GM21526 (cell line): ENCODE measurements at regions not wholly inside any gene's neighbourhood (a gene's known extent, or its start where the extent isn't known, plus 50 kb on each side); places are given as distances from the start of the nearest gene placed in this dataset.
"Not testable (repeated sequence)": the region's sequence is repeated elsewhere in the genome, so short reads cannot be mapped to it uniquely, and the experiment has no call there.

Experiments used
- ATAC-seq: cut with Tn5 transposase; IDR thresholded peaks from one replicate; pipeline ENCODE4 v1.9.1; 2021; ENCODE audit warnings: moderate library complexity; ENCODE audit not compliant: unreplicated experiment, low FRiP score

DNA sequence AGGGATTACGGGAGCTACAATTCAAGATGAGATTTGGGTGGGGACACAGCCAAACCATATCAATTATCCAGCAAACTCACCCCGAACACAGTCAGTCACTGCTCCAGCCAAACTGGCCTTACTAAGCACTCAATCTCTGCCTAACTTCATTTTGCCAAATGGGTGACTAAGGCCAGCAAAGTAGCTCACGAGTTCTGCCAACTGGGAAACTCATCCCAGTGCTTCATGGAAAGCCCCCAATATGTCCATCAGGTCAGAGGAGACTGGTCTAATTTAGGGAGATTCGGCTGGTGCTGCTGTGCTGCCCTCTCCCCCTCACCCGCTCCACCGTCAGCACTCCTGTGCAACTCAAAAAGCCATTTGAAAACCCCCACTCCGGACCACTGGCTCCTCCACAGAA is 324.0 kb downstream of the FOXO1 start:
- no peak for ATAC-seq

DNA sequence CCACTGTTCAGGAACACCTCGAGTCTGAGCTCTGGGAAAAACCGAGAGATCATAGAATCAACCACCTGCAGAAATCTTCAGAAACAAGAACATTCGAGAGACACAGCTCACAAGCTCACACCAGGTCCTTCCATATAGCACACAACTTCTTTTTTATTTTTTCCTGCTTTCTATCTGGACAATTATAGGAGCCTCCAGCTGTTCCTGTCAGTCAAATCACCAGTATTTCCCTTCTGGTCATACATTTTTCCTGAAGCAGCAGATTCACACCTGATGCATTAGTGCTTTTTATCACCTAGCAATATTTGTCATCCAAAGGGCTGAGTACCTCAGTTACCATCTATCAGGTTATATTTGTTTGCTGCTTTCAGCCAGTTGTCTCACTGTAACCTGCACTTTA is 323.5 kb downstream of the FOXO1 start:
- ATAC-seq = no peak

DNA sequence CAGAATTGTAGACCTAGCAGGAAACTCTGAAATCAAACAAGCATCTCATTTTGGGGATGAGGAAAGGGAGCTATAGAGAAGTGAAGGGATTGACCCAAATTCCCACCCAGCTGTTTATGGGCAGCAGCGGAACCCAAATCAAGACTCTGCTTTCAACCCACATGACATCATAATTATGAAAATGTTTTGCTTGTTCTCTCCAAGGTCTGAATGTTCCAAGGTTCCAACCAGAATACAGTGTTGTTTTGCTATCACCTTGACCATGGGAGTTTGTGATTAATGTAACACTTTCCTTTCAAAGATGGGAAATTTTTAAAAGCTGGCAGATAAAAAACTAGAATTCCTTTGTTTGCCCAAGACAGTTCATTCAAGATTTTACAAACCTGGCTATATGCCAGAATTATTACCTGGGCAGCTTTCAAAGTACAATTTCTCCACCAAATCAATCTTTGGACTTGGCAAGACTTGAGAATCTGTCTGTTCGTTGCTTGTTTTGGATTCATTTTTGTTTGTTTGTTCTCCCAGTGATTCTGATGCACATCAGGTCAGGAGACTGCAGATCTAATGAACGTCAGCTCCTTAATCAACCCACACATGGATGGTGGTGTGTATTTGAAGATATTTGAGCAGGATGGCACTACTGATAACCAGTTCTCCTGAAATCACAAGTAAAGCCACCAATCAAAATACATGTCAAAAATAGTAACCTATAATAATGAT is 322.7 kb downstream of the FOXO1 start:
- no peak for ATAC-seq

DNA sequence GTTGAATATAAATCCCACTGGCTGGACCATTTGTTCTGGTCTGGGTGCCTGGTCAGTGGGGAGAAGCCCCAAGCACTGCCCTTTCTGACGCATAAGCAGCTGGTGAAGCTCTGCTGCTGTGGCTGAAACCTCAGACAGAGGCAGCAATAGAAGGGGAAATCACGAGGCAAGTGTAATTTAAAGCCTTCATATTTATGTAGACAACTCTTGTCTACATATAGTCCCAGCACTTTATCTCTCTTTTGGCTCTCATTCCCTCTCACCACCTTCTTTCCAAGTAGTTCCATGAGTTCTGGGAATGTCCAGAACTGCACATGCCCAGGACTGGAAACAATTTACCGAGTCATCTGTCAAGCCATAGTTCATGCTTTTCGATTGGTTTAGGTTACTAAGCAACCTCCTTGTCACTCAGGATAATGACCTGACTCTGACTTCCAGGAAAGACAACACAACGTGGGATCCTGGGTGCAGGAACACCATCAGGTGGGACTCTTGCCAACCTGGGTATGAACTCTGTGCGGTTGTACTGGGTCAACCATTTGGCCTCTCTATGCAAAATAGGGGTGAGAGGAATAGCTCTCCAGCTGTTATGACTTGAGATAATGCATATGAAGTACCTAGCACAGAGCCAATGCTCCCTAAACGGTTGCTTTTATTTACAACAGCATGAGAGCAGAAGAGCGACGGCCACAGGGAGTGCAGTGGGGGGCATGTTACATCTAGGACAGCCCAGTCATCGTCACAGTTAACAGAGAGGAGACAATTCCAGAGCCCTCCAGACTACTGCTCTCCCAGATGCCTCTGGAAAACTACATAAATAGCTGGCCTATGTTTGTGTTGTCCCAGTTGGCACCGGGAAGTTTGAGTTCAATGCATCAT is 321.9 kb downstream of the FOXO1 start:
- no peak for ATAC-seq

DNA sequence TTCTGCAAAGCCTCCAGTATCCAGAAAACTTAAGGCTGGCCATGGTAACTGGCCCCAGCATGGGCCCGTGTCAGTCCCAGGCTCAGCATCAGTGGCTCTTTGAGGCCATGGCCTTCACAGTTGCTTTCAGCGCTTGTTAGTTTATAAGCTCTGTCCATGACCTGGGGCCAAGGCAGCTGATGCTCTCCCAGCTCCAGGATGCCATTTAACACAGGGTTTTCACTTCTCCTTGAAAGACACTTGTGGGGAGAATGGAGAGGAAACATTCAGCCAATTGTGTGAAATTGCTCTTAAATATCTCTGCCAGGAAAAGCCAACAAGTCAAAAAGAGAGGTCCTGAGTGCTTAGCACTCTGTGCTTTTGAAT is 321.3 kb downstream of the FOXO1 start:
- ATAC-seq = no peak

DNA sequence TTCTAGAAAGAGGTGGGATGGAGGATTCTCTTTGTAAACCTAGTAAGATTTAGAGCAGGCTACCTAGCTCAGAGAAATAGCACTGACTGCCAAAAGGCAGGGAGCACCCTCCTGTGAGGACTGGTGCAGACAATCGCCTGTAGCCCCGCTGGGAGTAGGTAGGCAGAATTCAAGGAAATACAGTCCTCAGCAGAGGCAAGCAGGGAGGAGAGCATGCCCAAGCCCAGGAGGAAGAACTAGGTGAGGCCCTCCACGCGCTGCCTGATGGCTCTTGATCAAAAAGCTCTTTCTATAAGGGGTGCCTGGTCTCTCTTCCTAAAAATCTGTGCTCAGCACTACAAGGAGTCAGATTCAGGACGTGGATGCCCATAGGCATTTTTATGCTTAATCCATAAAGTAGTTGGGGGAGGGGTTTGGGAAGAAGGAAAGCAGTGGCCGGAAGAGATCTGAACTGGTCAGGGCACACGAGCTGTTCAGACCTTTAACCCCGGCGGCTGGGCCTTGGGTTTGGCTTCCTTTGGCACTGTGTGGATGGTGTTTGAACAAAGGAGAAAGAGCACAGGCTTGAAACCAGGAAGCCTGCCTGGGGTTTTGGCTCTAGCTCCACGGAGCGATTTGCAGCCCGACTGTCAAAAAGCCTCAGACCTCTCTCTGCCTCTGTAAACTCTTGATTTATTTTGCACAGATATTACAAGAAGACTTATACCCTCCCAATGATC is 320.6 kb downstream of the FOXO1 start:
- no peak for ATAC-seq

DNA sequence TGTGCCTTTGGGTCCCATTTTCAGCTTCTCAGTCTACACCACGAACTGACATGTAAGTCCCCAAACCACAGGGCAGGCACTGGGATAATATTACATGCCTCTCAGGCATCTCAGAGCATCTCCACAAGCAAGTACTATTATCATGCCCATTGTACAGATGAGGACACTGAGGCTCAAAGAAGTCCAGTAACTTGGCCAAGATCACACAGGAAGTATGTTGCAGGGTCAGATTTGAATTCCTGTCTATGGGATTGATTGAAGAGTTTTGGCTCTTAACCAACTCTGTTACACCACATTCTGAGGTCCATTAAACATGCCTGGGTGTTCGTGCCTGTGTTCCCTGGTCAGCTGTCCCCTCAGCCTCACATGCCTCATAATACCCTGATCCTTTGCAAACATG is 319.8 kb downstream of the FOXO1 start:
- no peak for ATAC-seq

DNA sequence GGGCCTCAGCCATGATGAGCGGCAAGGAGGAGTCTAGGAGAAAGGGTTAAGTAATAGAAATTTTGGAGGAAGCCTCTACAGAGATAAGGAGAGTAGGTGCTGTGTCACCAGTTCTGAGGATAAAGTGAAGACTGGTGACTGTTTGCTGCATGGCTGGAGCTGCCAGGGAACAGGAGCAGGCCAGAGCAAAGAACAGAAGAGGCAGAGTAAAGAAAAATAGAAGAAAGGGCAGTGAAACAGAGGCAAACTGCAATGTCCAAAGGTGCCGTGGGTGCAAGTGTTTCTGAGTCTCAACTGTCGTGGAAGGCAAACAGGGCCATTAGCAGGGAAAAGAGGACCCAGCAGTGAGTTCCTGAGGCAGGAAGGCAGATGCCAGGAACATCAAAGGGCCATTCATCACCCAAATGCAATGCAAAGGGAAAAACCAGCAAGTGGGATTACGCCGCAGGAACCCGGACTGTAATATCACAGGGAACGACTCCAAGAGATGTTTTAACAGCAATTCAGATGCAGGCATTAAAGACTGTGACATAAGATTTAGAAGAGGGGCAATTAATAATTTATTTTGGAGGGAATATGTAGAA is 318.3 kb downstream of the FOXO1 start:
- ATAC-seq = no peak

DNA sequence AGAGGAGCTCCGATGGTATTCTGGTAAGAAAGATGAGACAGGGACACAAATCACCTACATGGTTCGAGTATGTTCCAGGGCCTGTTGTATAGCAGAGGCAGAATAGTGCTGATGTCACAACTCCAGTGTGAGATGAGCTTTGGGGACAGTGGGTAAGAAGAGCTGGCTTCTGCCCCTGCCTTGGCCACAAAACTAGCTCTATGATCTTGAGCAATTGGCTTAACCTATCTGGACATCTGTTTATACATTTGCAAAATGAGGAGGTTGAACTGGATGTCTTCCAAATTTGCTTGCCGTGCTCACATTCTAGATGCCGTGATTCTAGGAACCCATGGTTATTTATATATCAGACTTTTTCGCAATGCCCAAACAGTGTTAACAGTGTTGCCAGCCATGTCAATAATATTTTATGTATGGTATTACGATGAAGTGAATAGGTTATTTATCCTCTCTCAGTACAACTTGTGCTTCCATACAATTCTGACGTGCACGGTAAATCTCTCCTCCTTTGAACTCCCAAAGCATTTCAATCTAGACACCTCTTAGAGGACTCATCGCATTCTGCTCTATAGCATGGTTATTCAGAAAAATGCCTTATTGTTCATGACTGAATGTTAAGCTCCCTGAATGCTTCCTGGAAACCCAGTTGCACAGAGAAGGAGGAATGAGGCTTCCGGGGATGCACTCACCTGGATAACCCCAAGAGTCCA is 316.0 kb downstream of the FOXO1 start:
- no peak for ATAC-seq

DNA sequence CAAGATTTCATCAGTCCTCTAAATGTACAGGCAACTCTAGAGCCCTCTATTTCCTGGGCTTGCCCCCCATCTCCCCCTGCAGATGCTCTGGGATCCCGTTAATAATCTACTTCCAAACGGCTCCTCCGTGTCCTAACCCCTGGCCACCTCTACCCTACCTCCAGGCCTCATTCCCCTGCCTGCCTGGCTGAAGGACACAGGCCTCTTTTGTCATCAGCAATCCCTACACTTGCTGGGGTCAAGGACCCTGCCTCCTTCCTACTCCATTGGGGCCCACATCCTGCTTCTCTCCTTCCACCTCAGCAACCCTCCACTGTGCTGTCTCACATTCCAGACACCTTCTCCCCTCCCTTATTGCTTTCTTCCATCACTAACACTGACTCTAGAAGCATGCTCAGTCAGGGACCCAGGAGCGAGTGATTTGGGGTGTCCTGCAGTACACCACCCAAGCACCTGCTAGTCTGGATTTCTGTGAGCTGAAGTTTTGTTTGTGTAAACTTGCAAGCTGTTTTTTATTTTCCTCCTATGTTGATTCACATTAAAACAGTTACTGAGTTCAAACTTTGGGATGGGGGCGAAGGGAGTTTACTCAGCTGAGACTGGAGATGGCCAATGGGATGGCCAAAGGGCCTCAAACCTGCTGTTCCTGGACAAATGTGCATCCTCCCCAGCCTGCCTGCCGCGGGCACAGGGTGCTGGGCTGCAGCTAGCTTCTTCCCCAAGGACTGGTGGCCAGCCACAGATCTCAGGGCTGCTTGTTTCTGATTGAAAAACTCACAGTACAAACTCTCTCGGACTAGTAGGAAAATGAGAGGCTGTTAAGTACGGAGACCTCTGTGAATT is 314.7 kb downstream of the FOXO1 start:
- no peak for ATAC-seq

DNA sequence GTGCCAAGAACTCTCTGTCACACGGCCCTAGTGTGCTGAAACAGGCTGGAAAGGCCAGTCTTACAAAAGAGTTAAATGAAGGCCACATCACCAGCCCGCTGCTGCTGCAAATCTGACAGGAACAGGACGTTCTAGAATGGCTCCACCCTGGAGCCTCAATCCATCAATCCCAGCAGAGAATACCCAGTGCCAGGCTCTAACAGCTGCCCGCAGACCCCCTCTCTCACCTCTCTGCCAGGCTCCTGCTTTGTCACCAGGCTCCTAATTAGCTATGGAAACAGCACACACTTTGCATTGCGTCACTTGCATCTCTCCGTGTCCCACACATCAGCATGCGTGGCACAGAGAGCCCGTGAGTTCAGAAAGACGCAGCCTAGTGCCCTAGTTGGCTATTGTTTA is 314.1 kb downstream of the FOXO1 start:
- ATAC-seq = no peak

DNA sequence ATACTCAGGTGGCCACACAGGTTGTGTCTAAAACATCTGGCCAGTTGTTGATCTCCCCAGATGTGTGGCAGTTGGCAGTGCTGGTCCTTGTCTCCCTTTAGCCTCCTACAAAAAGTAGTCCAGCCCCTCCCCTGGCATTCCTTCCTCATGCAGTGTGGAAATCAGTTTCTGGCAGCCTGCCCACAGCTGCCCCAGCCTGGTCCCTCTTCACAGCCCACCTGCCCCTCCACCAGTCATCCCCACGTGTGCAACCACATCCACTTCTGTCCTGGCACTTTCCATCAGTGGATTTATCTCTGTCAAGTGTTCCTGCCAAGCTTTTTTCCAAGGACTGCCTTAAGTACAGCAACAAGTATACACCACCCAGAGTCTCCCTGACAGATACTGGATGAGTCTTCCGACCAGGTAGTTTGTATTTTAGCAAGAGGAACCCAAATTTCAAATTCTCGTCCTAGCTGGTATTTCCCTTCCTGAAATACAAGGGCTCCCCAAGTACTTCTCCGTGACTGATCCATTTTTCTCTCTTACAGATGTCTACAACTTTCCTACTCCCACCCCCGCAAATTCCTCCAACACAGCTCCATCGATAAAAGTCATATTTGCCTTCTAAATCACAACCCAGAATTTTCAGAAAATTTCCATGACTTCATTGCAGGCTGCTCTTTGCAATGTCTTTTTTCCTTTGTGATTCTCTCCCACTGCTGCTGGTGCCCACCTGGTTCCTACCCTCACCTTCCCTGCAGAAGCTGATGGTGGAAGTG is 313.5 kb downstream of the FOXO1 start:
- ATAC-seq = no peak

DNA sequence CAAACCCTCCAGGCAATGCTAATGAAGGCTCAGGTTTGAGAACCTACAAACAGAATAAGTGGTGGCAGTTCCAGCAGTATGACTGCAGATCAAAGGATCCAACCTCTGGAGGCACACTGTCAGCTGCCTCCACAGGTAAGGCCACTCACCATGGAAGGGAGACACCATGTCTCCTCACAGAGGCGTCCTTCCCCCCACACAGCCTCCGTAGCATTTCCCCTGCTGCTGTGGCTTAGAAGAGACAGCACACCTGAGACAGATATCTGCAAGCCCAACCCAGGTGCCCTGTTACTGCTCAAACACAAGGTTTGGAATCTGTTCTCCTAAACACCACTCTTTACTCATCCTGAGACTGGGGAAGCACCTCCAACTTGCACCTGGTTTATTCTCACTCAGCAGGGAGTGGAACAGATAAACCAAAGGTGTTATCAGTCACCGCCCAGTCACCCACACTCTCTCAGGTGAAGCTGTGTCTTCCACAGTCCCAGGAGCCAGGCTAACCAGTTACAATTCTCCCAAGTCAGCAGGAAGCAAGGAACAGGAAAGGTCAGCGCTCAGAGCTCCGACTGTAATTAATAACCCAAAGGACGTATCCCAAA is 311.2 kb downstream of the FOXO1 start:
- no peak for ATAC-seq

DNA sequence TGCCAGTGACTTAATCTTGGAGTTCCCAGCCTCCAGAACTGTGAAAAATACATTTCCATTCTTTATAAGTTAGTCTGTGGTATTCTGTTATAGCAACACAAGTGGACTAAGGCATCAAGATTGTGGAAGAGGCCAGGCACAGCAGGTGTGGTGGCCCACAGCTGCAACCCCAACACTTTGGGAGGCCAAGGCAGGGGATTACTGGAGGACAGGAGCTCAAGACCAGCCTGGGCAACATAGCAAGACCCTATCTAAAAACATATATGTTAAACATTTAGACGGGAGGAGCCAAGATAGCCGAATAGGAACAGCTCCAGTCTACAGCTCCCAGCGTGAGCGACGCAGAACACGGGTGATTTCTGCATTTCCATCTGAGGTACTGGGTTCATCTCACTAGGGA is 310.4 kb downstream of the FOXO1 start:
- no peak for ATAC-seq

DNA sequence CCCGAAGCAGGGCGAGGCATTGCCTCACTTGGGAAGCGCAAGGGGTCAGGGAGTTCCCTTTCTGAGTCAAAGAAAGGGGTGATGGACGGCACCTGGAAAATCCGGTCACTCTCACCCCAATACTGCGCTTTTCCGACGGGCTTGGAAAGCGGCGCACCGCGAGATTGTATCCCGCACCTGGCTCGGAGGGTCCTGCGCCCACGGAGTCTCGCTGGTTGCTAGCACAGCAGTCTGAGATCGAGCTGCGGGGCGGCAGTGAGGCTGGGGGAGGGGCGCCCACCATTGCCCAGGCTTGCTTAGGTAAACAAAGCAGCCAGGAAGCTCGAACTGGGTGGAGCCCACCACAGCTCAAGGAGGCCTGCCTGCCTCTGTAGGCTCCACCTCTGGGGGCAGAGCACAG is 310.0 kb downstream of the FOXO1 start:
- ATAC-seq = not testable (repeated sequence)

DNA sequence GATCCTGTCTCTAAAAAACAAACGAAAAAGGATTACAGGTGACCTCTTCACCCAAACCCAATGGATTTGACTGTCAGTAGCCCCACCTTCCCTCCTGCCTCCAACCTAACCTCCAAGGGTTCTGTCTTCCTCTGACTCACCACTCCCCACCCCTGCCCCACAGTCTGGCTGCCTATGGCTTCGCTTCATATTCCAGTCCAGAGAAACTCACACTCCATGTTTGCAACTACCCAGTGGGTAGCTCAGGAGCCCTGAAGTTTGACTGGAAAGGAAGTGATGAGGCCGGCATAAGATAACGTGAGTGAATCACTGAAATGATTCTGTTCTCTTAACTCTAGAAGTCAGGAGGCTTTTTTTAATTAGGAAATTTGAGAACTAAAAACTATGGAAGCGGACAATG is 303.9 kb downstream of the FOXO1 start:
- no peak for ATAC-seq

DNA sequence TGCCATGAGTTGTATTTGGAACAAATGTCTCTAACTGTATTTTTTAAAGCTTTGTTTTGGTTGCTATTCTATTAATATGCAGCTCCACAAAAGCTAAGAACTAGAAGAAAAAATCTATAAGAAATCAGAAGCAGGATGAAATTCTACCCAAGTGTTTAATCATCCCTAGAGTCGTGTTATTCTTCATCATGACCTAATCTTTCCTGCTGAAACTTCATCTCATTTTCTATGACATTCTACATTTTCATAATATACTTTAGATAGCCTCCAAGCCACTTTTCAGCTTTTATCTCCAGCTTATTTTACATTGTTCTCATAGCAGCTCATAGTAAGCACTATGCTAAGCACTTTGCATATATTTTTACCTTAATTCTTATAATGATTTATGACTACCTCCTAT is 302.8 kb downstream of the FOXO1 start:
- ATAC-seq = no peak

DNA sequence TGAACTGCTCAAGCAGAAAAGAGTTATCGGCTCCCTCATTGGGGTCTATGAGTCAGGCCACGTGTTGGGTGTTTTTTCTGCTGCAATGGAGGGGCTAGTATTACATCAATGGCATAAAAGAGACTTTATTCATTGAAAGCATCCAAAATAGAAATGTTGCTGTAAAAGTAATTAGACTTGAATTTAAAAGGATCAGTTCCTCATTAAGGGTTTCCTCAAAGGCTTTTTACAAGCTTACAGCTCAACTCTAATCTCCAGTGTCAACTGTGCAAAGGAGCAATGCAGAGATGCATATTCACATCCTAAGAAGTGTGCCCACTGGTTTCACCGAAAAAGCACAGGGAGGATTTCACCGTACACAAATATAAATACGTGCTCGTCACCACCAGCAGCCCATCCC is 300.3 kb downstream of the FOXO1 start:
- ATAC-seq = no peak
